H1 (cell line): ENCODE measurements at regions not wholly inside any gene's neighbourhood (a gene's known extent, or its start where the extent isn't known, plus 50 kb on each side); places are given as distances from the start of the nearest gene placed in this dataset.

Experiments used
- EZH2 ChIP-seq: fragments of 200-600 bp; sonication (generic); IDR thresholded peaks from 2 replicates; pipeline ENCODE4 v1.7.1; 2012; ENCODE audit warnings: low read depth, mild to moderate bottlenecking, moderate library complexity, low read length, inconsistent platforms; ENCODE audit not compliant: severe bottlenecking
- GABPA ChIP-seq: IDR thresholded peaks from 2 replicates; pipeline ENCODE4 v1.6.1; 2011; ENCODE audit warnings: mild to moderate bottlenecking, low read length, moderate library complexity, borderline replicate concordance; ENCODE audit not compliant: insufficient read depth
- POLR2AphosphoS5 ChIP-seq: IDR thresholded peaks from 2 replicates; pipeline ENCODE4 v1.6.1; 2011; ENCODE audit warnings: low read depth, low read length
- RAD21 ChIP-seq, 2 experiments: IDR thresholded peaks in 1 of 2; conservative IDR thresholded peaks in 1 of 2; 2 replicates each; pipeline ENCODE4 v1.6.1; 2011; ENCODE audit warnings: low read depth in 2 of 2, low read length in 2 of 2, improper control_type of control experiment in 1 of 2, inconsistent platforms in 1 of 2, mild to moderate bottlenecking in 1 of 2, moderate library complexity in 1 of 2
- TAF7 ChIP-seq: optimal IDR thresholded peaks from 2 replicates; pipeline ENCODE3; 2011; ENCODE audit warnings: low read depth, mild to moderate bottlenecking, inconsistent platforms, low read length, moderate library complexity, borderline replicate concordance

- no peak for TF ChIP-seq GABPA
- TF ChIP-seq RAD21 (IDR thresholded peaks at IDR 0.05 in 1 of 2, conservative IDR thresholded peaks at IDR 0.05 in 1 of 2; ENCODE audit: low read depth in 2 of 2, low read length in 2 of 2), result no peak
- TF ChIP-seq TAF7, result no peak
- no peak for TF ChIP-seq EZH2
- TF ChIP-seq POLR2AphosphoS5, result no peak
Observed at GRCh38 chr3:128551451-128551850, 58.5 kb upstream of the GATA2 start.
